GM13976 (cell line): ENCODE measurements at regions not wholly inside any gene's neighbourhood (a gene's known extent, or its start where the extent isn't known, plus 50 kb on each side); places are given as distances from the start of the nearest gene placed in this dataset.

Experiments
- DNase-seq: peaks from one replicate; pipeline ENCODE4 v3.0.0; 2012; ENCODE audit warnings: low spot score
- CTCF ChIP-seq: IDR thresholded peaks from 2 replicates; pipeline ENCODE4 v1.5.1; 2012; ENCODE audit warnings: borderline replicate concordance, mild to moderate bottlenecking; ENCODE audit not compliant: insufficient read depth; ENCODE audit errors: extremely low read depth, missing control alignments, control extremely low read depth
- in situ Hi-C: fragments of 300-500 bp; cut with MboI; formaldehyde crosslinking; loops from one replicate; pipeline ENCODE4 v1.12.0; 2022; ENCODE audit warnings: low sequenced_read_pairs, mixed read lengths, inconsistent platforms; ENCODE audit not compliant: unreplicated experiment

- TF ChIP-seq CTCF: no peak
- in situ Hi-C loops: no loop called here
- DNase-seq: no peak
These were observed 475.2 kb upstream of the PPP2R3A start for GRCh38 chr3:135490219-135490915.

- in situ Hi-C loops: no loop called here
- DNase-seq: no peak
- TF ChIP-seq CTCF: no peak
These were observed 473.9 kb upstream of the PPP2R3A start for GRCh38 chr3:135491491-135492205.

GRCh38 chr3:135495891-135496290 is 469.6 kb upstream of the PPP2R3A start:
- in situ Hi-C loops: no loop called here
- DNase-seq: no peak
- no peak for TF ChIP-seq CTCF

- TF ChIP-seq CTCF: no peak
- no peak for DNase-seq
- in situ Hi-C loops: no loop called here
These were observed 467.5 kb upstream of the PPP2R3A start for GRCh38 chr3:135497979-135498378.

GRCh38 chr3:135499426-135499825 is 466.1 kb upstream of the PPP2R3A start:
- DNase-seq: no peak
- in situ Hi-C loops: no loop called here

GRCh38 chr3:135500034-135500433 is 465.5 kb upstream of the PPP2R3A start:
- in situ Hi-C loops: loop anchor here (25.0 kb wide), 1 partner anchor 713 kb away; the partner anchor contains the start of gene EPHB1
- no peak for TF ChIP-seq CTCF

More at GRCh38 chr3:135499426-135499825, 466.1 kb upstream of the PPP2R3A start:
- TF ChIP-seq CTCF: no peak

More at GRCh38 chr3:135500034-135500433, 465.5 kb upstream of the PPP2R3A start:
- DNase-seq: no peak
